ENCODE measurements at regions not wholly inside any gene's neighbourhood (a gene's known extent, or its start where the extent isn't known, plus 50 kb on each side); places are given as distances from the start of the nearest gene placed in this dataset.

GRCh38 chr2:145654746-145655145, 1134.8 kb upstream of the ZEB2 start:
- Histone ChIP-seq H3K36me3 (ENCODE audit: insufficient read depth) (no peaks in the 10 kb centered on the region), H3K4me3 (no peak overlapping the region), H3K4me2 (no peak overlapping the region), H3K79me2 (replicated peaks; ENCODE audit: insufficient read depth) (no peaks in the 10 kb centered on the region), H4K20me1 (replicated peaks; ENCODE audit: insufficient read depth) (no peaks in the 10 kb centered on the region), H3K27me3 (ENCODE audit: insufficient read depth) (no peaks in the 10 kb centered on the region), H3K9me2 (ENCODE audit: insufficient read depth) (0 out of 2 replicates have a peak, but pooled peaks cover 3% of the 10 kb centered on the region), H3K4me1 (ENCODE audit: insufficient read depth) (no peaks in the 10 kb centered on the region), H3K27ac (ENCODE audit: low read depth) (no peak overlapping the region), H3F3A (replicated peaks; ENCODE audit: low read depth) (no peaks in the 10 kb centered on the region), H2AFZ (no peak overlapping the region; the same call in 1 of the 2 replicates)
- H3K4me3 Mint-ChIP-seq = no peak overlapping the region
- H3K4me1 Mint-ChIP-seq = no peaks in the 10 kb centered on the region
- no peaks in the 10 kb centered on the region for H3K36me3 Mint-ChIP-seq (ENCODE audit: low read depth)
- no peaks in the 10 kb centered on the region for H3K9me3 Mint-ChIP-seq
- no peak overlapping the region for H3K27ac Mint-ChIP-seq
- ATAC-seq (no peak), DNase-seq (ENCODE audit: low spot score) (no peak)
- H3K27me3 Mint-ChIP-seq (ENCODE audit: insufficient read depth, low read depth, poor library complexity) = peaks cover 3% of the 10 kb centered on the region
- TF ChIP-seq, protein P1, sequence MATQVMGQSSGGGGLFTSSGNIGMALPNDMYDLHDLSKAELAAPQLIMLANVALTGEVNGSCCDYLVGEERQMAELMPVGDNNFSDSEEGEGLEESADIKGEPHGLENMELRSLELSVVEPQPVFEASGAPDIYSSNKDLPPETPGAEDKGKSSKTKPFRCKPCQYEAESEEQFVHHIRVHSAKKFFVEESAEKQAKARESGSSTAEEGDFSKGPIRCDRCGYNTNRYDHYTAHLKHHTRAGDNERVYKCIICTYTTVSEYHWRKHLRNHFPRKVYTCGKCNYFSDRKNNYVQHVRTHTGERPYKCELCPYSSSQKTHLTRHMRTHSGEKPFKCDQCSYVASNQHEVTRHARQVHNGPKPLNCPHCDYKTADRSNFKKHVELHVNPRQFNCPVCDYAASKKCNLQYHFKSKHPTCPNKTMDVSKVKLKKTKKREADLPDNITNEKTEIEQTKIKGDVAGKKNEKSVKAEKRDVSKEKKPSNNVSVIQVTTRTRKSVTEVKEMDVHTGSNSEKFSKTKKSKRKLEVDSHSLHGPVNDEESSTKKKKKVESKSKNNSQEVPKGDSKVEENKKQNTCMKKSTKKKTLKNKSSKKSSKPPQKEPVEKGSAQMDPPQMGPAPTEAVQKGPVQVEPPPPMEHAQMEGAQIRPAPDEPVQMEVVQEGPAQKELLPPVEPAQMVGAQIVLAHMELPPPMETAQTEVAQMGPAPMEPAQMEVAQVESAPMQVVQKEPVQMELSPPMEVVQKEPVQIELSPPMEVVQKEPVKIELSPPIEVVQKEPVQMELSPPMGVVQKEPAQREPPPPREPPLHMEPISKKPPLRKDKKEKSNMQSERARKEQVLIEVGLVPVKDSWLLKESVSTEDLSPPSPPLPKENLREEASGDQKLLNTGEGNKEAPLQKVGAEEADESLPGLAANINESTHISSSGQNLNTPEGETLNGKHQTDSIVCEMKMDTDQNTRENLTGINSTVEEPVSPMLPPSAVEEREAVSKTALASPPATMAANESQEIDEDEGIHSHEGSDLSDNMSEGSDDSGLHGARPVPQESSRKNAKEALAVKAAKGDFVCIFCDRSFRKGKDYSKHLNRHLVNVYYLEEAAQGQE (IDR thresholded peaks at IDR 0.05; ENCODE audit: unreplicated experiment) = no peak
- no peak for TF ChIP-seq ETS1 (IDR thresholded peaks at IDR 0.05)

GRCh38 chr2:145654156-145654555, 1134.2 kb upstream of the ZEB2 start:
- H3K4me2 ChIP-seq = no peak overlapping the region
- H3K27ac ChIP-seq (ENCODE audit: low read depth) = no peak overlapping the region
- peaks cover 3% of the 10 kb centered on the region for H3K27me3 Mint-ChIP-seq (ENCODE audit: insufficient read depth, low read depth, poor library complexity)
- no peak overlapping the region for H3K27ac Mint-ChIP-seq
- H3K27me3 ChIP-seq (ENCODE audit: insufficient read depth) = no peaks in the 10 kb centered on the region
- TF ChIP-seq STAT1 (IDR thresholded peaks at IDR 0.05; ENCODE audit: unreplicated experiment) = no peak
- TF ChIP-seq POLR2AphosphoS5 (IDR thresholded peaks at IDR 0.05; ENCODE audit: low read depth) = no peak
- TF ChIP-seq ZNF114 (CRISPR knock-in tag; IDR thresholded peaks at IDR 0.05) = no peak
- H3K4me1 ChIP-seq (ENCODE audit: insufficient read depth) = no peaks in the 10 kb centered on the region
- no peaks in the 10 kb centered on the region for H3K36me3 Mint-ChIP-seq (ENCODE audit: low read depth)
- no peak for DNase-seq (ENCODE audit: low spot score)
- H3K4me3 ChIP-seq = no peak overlapping the region
- H3K36me3 ChIP-seq (ENCODE audit: insufficient read depth) = no peaks in the 10 kb centered on the region
- H3F3A ChIP-seq (replicated peaks; ENCODE audit: low read depth) = no peaks in the 10 kb centered on the region
- H2AFZ ChIP-seq = no peak overlapping the region
- H3K79me2 ChIP-seq (replicated peaks; ENCODE audit: insufficient read depth) = no peaks in the 10 kb centered on the region
- no peaks in the 10 kb centered on the region for H4K20me1 ChIP-seq (replicated peaks; ENCODE audit: insufficient read depth)
- no peaks in the 10 kb centered on the region for H3K4me1 Mint-ChIP-seq
- ATAC-seq = no peak
- 0 out of 2 replicates have a peak, but pooled peaks cover 3% of the 10 kb centered on the region for H3K9me2 ChIP-seq (ENCODE audit: insufficient read depth)
- no peak overlapping the region for H3K4me3 Mint-ChIP-seq
- H3K9me3 Mint-ChIP-seq = no peaks in the 10 kb centered on the region

- no peak for ATAC-seq
- TF ChIP-seq ETS1 (IDR thresholded peaks at IDR 0.05) (no peak), POLR2AphosphoS5 (IDR thresholded peaks at IDR 0.05; ENCODE audit: low read depth) (no peak), ZNF114 (CRISPR knock-in tag; IDR thresholded peaks at IDR 0.05) (no peak), CREB1 (CRISPR knock-in tag; IDR thresholded peaks at IDR 0.05; ENCODE audit: low read depth) (no peak), CTCF (conservative IDR thresholded peaks at IDR 0.05; ENCODE audit: low read depth in 2 of 2) (no peak), EZH2 (IDR thresholded peaks at IDR 0.05; ENCODE audit: low read depth, unreplicated experiment) (no peak), ZNF331 (CRISPR knock-in tag; IDR thresholded peaks at IDR 0.05; ENCODE audit: low read depth) (no peak), NANOG (IDR thresholded peaks at IDR 0.05; ENCODE audit: borderline replicate concordance) (no peak)
Measured at GRCh38 chr2:145653553-145653952, 1133.6 kb upstream of the ZEB2 start.

More at GRCh38 chr2:145653553-145653952, 1133.6 kb upstream of the ZEB2 start:
- Histone ChIP-seq H2AFZ (no peak overlapping the region), H3F3A (replicated peaks; ENCODE audit: low read depth) (no peaks in the 10 kb centered on the region), H3K36me3 (ENCODE audit: insufficient read depth) (no peaks in the 10 kb centered on the region), H3K79me2 (replicated peaks; ENCODE audit: insufficient read depth) (no peaks in the 10 kb centered on the region), H4K20me1 (replicated peaks; ENCODE audit: insufficient read depth) (no peaks in the 10 kb centered on the region), H3K27ac (ENCODE audit: low read depth) (no peak overlapping the region), H3K4me1 (ENCODE audit: insufficient read depth) (no peaks in the 10 kb centered on the region), H3K27me3 (ENCODE audit: insufficient read depth) (no peaks in the 10 kb centered on the region), H3K9me2 (ENCODE audit: insufficient read depth) (0 out of 2 replicates have a peak, but pooled peaks cover 3% of the 10 kb centered on the region), H3K4me3 (no peak overlapping the region), H3K4me2 (no peak overlapping the region)
- Mint-ChIP-seq H3K4me1 (no peaks in the 10 kb centered on the region), H3K27me3 (ENCODE audit: insufficient read depth, low read depth, poor library complexity) (peaks cover 3% of the 10 kb centered on the region), H3K27ac (no peak overlapping the region), H3K4me3 (no peak overlapping the region), H3K36me3 (ENCODE audit: low read depth) (no peaks in the 10 kb centered on the region), H3K9me3 (no peaks in the 10 kb centered on the region)
- DNase-seq (ENCODE audit: low spot score) = no peak

Measured in GM23338 (cell line).